Activated T-cell treated with anti-CD3 and anti-CD28 coated beads, Interleukin-2, amount 50 U/mL, for 24 hours (primary cell): ENCODE measurements at regions not wholly inside any gene's neighbourhood (a gene's known extent, or its start where the extent isn't known, plus 50 kb on each side); places are given as distances from the start of the nearest gene placed in this dataset.

Experiments
- DNase-seq: peaks from one replicate; pipeline ENCODE4 v3.0.0-alpha.2; 2020
- H3K27ac Mint-ChIP-seq: 2 replicates; pipeline ENCODE4 v1.8.0; 2020; ENCODE audit warnings: mild to moderate bottlenecking, mixed read lengths
- H3K27me3 Mint-ChIP-seq: 2 replicates; pipeline ENCODE4 v1.8.0; 2020; ENCODE audit warnings: mixed read lengths
- H3K36me3 Mint-ChIP-seq: 2 replicates; pipeline ENCODE4 v1.8.0; 2020; ENCODE audit warnings: low read depth, mixed read lengths
- H3K4me1 Mint-ChIP-seq: 2 replicates; pipeline ENCODE4 v1.8.0; 2020; ENCODE audit warnings: low read depth, mixed read lengths
- H3K4me3 Mint-ChIP-seq: 2 replicates; pipeline ENCODE4 v1.8.0; 2020; ENCODE audit warnings: mild to moderate bottlenecking, moderate library complexity, mixed read lengths
- H3K9me3 Mint-ChIP-seq: 2 replicates; pipeline ENCODE4 v1.8.0; 2020; ENCODE audit warnings: mixed read lengths

- peaks cover 3% of the 10 kb centered on the region for H3K9me3 Mint-ChIP-seq
- DNase-seq: no peak
- no peaks in the 10 kb centered on the region for H3K27me3 Mint-ChIP-seq
- H3K36me3 Mint-ChIP-seq: no peaks in the 10 kb centered on the region
- H3K4me3 Mint-ChIP-seq: no peak overlapping the region
- H3K4me1 Mint-ChIP-seq: no peaks in the 10 kb centered on the region
- H3K27ac Mint-ChIP-seq: no peak overlapping the region
Observed at GRCh38 chr5:89105836-89106235, 222.9 kb upstream of the MEF2C start.

- Mint-ChIP-seq H3K4me1 (no peaks in the 10 kb centered on the region), H3K36me3 (no peaks in the 10 kb centered on the region), H3K9me3 (peaks cover 3% of the 10 kb centered on the region), H3K27me3 (no peaks in the 10 kb centered on the region), H3K4me3 (no peak overlapping the region), H3K27ac (no peak overlapping the region)
- no peak for DNase-seq
Observed at GRCh38 chr5:89105171-89105695, 222.2 kb upstream of the MEF2C start.

GRCh38 chr5:89098199-89098756 lies 215.3 kb upstream of the MEF2C start:
- no peak for DNase-seq
- no peaks in the 10 kb centered on the region for H3K36me3 Mint-ChIP-seq
- no peaks in the 10 kb centered on the region for H3K4me1 Mint-ChIP-seq
- no peaks in the 10 kb centered on the region for H3K27me3 Mint-ChIP-seq
- peaks cover 8% of the 10 kb centered on the region for H3K9me3 Mint-ChIP-seq
- no peak overlapping the region for H3K27ac Mint-ChIP-seq
- H3K4me3 Mint-ChIP-seq: no peak overlapping the region

GRCh38 chr5:89097103-89097502 lies 214.1 kb upstream of the MEF2C start:
- DNase-seq: no peak
- Mint-ChIP-seq H3K27me3 (no peaks in the 10 kb centered on the region), H3K4me1 (no peaks in the 10 kb centered on the region), H3K27ac (no peak overlapping the region), H3K36me3 (no peaks in the 10 kb centered on the region), H3K4me3 (no peak overlapping the region), H3K9me3 (peaks cover 5% of the 10 kb centered on the region)

- Mint-ChIP-seq H3K36me3 (no peaks in the 10 kb centered on the region), H3K27ac (no peak overlapping the region), H3K27me3 (no peaks in the 10 kb centered on the region), H3K9me3 (peaks cover 5% of the 10 kb centered on the region), H3K4me1 (no peaks in the 10 kb centered on the region), H3K4me3 (no peak overlapping the region)
- no peak for DNase-seq
Observed at GRCh38 chr5:89095341-89095740, 212.4 kb upstream of the MEF2C start.

GRCh38 chr5:89090037-89090436 lies 207.1 kb upstream of the MEF2C start:
- Mint-ChIP-seq H3K27me3 (no peaks in the 10 kb centered on the region), H3K27ac (no peak overlapping the region), H3K4me3 (no peak overlapping the region), H3K9me3 (no peaks in the 10 kb centered on the region), H3K36me3 (no peaks in the 10 kb centered on the region), H3K4me1 (no peaks in the 10 kb centered on the region)
- DNase-seq: no peak

GRCh38 chr5:89087551-89088318 lies 204.8 kb upstream of the MEF2C start:
- Mint-ChIP-seq H3K9me3 (no peaks in the 10 kb centered on the region), H3K27me3 (no peaks in the 10 kb centered on the region), H3K4me1 (no peaks in the 10 kb centered on the region), H3K27ac (no peak overlapping the region), H3K36me3 (no peaks in the 10 kb centered on the region), H3K4me3 (no peak overlapping the region)
- DNase-seq: no peak

- no peak for DNase-seq
- Mint-ChIP-seq H3K4me3 (no peak overlapping the region), H3K27me3 (no peaks in the 10 kb centered on the region), H3K36me3 (no peaks in the 10 kb centered on the region), H3K4me1 (no peaks in the 10 kb centered on the region), H3K27ac (no peak overlapping the region), H3K9me3 (no peaks in the 10 kb centered on the region)
Observed at GRCh38 chr5:89087128-89087527, 204.1 kb upstream of the MEF2C start.

- Mint-ChIP-seq H3K9me3 (no peaks in the 10 kb centered on the region), H3K4me1 (no peaks in the 10 kb centered on the region), H3K27me3 (no peaks in the 10 kb centered on the region), H3K4me3 (no peak overlapping the region), H3K27ac (no peak overlapping the region), H3K36me3 (no peaks in the 10 kb centered on the region)
- no peak for DNase-seq
Observed at GRCh38 chr5:89086390-89087086, 203.6 kb upstream of the MEF2C start.

GRCh38 chr5:89083791-89084190 lies 200.8 kb upstream of the MEF2C start:
- H3K4me1 Mint-ChIP-seq: no peaks in the 10 kb centered on the region
- no peak overlapping the region for H3K27ac Mint-ChIP-seq
- H3K4me3 Mint-ChIP-seq: no peak overlapping the region
- DNase-seq: no peak
- H3K9me3 Mint-ChIP-seq: no peaks in the 10 kb centered on the region
- no peaks in the 10 kb centered on the region for H3K27me3 Mint-ChIP-seq
- H3K36me3 Mint-ChIP-seq: no peaks in the 10 kb centered on the region

GRCh38 chr5:89081360-89081759 lies 198.4 kb upstream of the MEF2C start:
- no peaks in the 10 kb centered on the region for H3K36me3 Mint-ChIP-seq
- no peaks in the 10 kb centered on the region for H3K9me3 Mint-ChIP-seq
- DNase-seq: no peak
- no peaks in the 10 kb centered on the region for H3K27me3 Mint-ChIP-seq
- H3K4me3 Mint-ChIP-seq: no peak overlapping the region
- H3K4me1 Mint-ChIP-seq: no peaks in the 10 kb centered on the region
- H3K27ac Mint-ChIP-seq: no peak overlapping the region

GRCh38 chr5:89080467-89081116 lies 197.6 kb upstream of the MEF2C start:
- H3K4me1 Mint-ChIP-seq: no peaks in the 10 kb centered on the region
- H3K4me3 Mint-ChIP-seq: no peak overlapping the region
- H3K27me3 Mint-ChIP-seq: no peaks in the 10 kb centered on the region
- DNase-seq: no peak
- no peaks in the 10 kb centered on the region for H3K9me3 Mint-ChIP-seq
- no peak overlapping the region for H3K27ac Mint-ChIP-seq
- H3K36me3 Mint-ChIP-seq: no peaks in the 10 kb centered on the region

- no peak for DNase-seq
- Mint-ChIP-seq H3K27ac (no peak overlapping the region), H3K27me3 (peaks cover 3% of the 10 kb centered on the region), H3K9me3 (no peaks in the 10 kb centered on the region), H3K4me1 (no peaks in the 10 kb centered on the region), H3K4me3 (no peak overlapping the region), H3K36me3 (no peaks in the 10 kb centered on the region)
Observed at GRCh38 chr5:89072842-89073672, 190.1 kb upstream of the MEF2C start.

GRCh38 chr5:89071941-89072331 lies 189.0 kb upstream of the MEF2C start:
- no peaks in the 10 kb centered on the region for H3K9me3 Mint-ChIP-seq
- H3K27ac Mint-ChIP-seq: no peak overlapping the region
- DNase-seq: no peak
- no peaks in the 10 kb centered on the region for H3K4me1 Mint-ChIP-seq
- H3K4me3 Mint-ChIP-seq: no peak overlapping the region
- H3K36me3 Mint-ChIP-seq: no peaks in the 10 kb centered on the region
- H3K27me3 Mint-ChIP-seq: peaks cover 3% of the 10 kb centered on the region
